Suprapubic skin (tissue), 3 donors: ENCODE measurements at regions not wholly inside any gene's neighbourhood (a gene's known extent, or its start where the extent isn't known, plus 50 kb on each side); places are given as distances from the start of the nearest gene placed in this dataset.

ENCODE experiments used
- CTCF ChIP-seq, 2 donors: fragments of 200-600 bp in 1 of 2; fragments of 450-650 bp in 1 of 2; sonication (generic) in 1 of 2; IDR thresholded peaks; one replicate each; pipeline ENCODE4 v1.5.1; 2016 to 2019; ENCODE audit warnings: antibody characterized with exemption in 2 of 2, mild to moderate bottlenecking in 1 of 2, moderate library complexity in 1 of 2
- POLR2AphosphoS5 ChIP-seq, 3 donors: sonication (generic); formaldehyde crosslinking; IDR thresholded peaks; one replicate each; pipeline ENCODE4 v1.6.1; 2017; ENCODE audit warnings: antibody characterized with exemption in 3 of 3

DNA sequence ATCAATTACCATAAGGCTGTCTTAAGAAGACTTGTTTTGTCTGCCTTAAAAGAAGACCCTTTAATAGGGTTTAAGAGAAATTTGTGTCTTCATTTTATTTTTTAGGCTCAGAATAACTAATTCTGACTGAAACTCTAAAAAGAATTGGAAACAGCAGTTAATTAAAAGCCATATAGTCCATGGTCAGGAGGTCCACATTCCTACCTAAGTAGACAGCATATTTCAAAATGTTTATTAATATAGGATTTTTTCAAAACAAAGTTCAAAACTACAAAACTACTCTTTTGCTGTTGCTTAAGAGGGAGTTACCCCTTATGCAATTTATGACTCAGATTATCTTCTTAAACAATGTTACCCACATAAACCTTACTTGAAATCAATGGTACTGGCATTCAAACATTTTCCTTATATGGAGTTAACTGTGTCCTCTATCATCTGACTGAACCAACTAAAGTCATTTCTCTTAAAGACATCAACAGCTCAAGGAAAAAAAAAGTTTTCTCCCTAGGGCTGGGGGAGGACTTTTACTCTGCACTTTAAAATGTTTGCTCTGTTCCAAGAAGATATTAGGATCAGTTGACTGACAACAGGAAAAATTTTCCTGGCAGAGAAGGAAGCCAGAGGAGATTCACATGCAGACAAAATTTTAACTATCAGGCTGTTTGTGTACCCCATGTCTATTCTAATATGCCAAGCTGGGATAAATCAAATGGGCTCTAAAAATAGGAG lies 56.8 kb upstream of the NANOGP8 start:
- TF ChIP-seq CTCF (IDR thresholded peaks at IDR 0.05) (no peak), POLR2AphosphoS5 (IDR thresholded peaks at IDR 0.05) (no peak)
